GM12873 (cell line): ENCODE measurements at regions not wholly inside any gene's neighbourhood (a gene's known extent, or its start where the extent isn't known, plus 50 kb on each side); places are given as distances from the start of the nearest gene placed in this dataset.

Experiments
- TF ChIP-seq, protein P1 (sequence below): IDR thresholded peaks from 2 replicates; pipeline ENCODE4 v1.5.1; 2012; ENCODE audit warnings: low read depth, mild to moderate bottlenecking, moderate library complexity, low read length, control low read depth; ENCODE audit not compliant: insufficient read depth; ENCODE audit errors: missing control alignments

DNA sequence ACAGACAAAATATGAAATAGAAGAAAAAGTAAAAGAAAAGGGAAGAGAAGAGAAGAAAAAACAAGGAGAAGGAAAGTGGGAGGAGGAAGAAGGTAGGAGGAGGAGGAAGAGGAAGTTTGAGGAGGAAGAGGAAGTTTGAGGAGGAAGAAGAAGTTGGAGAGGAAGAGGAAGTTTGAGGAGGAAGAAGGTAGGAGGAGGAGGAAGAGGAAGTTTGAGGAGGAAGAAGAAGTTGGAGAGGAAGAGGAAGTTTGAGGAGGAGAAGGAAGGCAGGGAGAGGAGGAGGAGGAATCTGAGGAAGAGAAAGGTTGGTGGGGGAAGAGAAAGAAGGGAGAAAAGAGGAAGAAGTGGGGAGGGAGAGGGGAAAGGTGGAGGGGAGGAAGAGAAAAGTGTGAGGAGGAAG lies 169.2 kb upstream of the RORA start:
- TF ChIP-seq, protein P1, sequence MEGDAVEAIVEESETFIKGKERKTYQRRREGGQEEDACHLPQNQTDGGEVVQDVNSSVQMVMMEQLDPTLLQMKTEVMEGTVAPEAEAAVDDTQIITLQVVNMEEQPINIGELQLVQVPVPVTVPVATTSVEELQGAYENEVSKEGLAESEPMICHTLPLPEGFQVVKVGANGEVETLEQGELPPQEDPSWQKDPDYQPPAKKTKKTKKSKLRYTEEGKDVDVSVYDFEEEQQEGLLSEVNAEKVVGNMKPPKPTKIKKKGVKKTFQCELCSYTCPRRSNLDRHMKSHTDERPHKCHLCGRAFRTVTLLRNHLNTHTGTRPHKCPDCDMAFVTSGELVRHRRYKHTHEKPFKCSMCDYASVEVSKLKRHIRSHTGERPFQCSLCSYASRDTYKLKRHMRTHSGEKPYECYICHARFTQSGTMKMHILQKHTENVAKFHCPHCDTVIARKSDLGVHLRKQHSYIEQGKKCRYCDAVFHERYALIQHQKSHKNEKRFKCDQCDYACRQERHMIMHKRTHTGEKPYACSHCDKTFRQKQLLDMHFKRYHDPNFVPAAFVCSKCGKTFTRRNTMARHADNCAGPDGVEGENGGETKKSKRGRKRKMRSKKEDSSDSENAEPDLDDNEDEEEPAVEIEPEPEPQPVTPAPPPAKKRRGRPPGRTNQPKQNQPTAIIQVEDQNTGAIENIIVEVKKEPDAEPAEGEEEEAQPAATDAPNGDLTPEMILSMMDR = no peak

DNA sequence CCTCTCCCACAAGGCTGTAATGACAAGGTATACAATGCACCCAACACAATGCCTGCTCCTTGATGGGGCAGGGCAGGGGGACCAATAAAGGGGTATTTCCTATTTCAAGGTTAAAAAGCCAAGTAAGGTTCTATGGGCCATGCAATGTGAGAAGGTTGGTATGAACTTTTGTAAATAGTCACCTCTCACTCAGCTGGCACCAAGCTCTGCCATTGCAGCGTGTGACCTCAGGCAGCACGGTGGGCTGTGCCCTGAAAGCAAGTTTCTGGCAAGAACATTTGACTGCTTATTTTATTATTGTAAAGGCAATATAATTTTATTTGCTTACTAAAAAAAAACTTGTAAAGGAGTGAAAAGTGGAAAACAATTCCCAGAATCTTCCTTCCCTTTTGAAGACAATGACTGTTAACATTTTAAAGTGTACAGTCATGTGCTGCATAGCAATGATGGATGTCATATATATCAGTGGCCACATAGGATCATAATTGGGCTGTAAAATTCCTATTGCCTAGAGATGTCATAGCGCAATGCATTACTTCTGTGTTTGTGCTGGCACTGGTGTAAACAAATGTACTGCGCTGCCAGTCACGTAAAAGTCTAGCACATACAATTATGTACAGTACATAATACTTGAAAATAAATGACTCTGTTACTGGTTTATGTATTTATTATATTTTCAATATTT lies 167.3 kb upstream of the RORA start:
- TF ChIP-seq, protein P1 = no peak

DNA sequence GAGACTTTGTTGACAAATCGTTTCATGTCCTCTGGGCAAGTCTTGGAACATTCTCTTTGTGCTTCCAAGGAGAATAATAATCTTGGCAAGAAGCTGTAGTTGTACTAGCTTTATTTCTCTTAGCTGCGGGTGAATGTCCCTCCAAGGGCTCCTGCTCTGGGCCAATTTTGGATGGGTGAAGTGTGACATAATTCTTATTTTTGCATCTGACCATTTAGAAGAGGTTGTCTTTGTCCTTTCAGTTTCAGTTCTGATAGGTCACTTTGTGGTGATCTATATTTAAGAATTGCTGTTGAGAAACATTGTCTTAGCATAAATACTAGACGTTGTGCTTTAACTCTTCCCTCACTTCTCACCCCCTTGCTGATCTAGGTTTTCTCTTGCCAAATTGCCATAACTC lies 164.8 kb upstream of the RORA start:
- TF ChIP-seq, protein P1 = no peak

DNA sequence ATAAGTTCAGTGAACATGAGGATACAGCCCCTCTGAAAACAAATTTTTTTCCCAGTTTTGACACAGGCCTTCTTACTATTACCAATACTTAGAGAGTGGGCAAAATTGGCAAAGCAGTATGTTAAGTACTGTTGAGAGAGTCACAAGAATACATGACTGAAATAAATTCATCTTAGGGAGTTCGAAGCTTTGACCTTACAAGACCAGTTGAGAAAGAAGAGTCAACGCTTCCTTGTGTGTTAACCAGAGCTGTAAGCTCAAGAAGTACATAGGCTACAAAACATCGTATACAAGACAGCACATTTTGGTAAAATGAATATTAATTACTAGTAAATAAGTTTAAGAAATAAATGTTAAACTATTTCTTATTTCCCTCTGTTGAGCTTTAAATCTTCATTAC lies 164.4 kb upstream of the RORA start:
- TF ChIP-seq, protein P1 = no peak

DNA sequence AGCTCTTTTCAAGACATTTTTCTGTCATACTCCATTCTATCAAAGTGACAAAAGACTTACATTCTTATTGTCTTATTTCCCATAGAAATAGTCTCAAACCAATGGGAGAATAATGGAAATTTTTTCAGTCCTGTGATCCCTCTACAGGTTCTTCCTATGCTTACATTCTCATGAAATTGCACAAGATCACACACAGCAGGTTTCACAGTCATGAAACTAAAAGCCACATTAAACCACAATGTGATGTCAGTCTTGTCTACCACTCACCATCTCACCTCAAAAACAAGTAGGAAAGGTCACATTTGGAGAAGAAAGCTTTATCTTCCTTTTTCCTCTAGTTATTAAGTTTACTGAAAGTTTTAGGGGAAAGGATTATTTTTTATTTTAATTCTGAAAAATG lies 161.0 kb upstream of the RORA start:
- TF ChIP-seq, protein P1 = no peak

DNA sequence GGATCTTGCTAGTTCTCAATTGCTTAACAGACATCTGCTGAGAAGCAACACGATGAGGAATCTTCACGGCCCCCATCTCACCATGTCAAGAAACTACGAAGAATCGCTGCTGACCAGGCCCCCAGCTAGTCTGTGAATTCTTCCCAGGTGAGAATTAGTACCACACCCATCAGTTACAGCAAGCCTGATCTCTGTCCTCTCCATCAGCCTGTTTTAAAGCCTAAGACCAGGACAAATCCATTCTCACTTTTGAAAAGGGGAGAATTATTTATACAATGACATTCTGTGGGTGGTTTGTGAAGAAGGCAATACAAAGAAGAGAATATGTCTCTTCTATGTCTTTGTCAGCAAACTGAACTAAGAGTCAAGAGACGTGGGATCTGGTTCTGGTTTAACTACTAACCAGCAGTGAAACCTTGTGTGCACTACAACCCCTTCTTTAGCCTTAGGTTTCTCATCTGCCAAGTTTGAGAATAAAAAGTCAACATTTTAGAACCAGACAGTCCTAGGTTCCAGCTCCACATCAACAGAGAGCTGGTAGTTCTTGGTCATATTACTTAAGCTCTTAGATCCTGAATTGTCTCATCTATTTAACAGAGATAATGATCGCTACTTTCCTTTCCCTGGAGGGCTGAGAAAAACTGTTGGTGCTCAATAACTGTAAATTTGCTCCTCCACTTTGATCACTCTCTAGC lies 160.4 kb upstream of the RORA start:
- TF ChIP-seq, protein P1 = no peak

DNA sequence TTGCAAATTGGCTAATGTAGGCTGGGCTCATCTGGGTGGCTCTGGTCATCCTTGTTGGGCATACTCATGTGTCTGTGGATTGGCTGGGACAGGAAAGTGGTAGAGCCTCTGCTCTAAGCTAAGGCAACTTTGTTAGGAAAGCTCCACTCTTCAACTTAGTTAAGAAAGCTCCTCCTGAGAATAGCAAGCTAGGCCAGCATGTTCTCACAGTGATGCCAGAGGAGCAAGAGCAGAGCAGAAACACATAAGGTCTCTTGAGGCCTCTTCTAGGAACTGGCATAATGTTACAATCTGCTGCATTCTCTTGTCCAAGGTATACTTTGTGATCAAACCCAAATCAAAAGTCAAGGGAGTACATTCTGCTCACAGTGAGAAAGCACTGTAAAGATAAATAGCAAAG lies 158.6 kb upstream of the RORA start:
- TF ChIP-seq, protein P1 = no peak
